ENCODE measurements at regions not wholly inside any gene's neighbourhood (a gene's known extent, or its start where the extent isn't known, plus 50 kb on each side); places are given as distances from the start of the nearest gene placed in this dataset.

- no peak for DNase-seq (ENCODE audit: low read depth in 2 of 2)
These were observed 333.9 kb downstream of the METTL15 start for GRCh38 chr11:28442131-28442530.

- no peak for DNase-seq (ENCODE audit: low read depth in 2 of 2)
These were observed 331.2 kb downstream of the METTL15 start for GRCh38 chr11:28439403-28439802.

DNA sequence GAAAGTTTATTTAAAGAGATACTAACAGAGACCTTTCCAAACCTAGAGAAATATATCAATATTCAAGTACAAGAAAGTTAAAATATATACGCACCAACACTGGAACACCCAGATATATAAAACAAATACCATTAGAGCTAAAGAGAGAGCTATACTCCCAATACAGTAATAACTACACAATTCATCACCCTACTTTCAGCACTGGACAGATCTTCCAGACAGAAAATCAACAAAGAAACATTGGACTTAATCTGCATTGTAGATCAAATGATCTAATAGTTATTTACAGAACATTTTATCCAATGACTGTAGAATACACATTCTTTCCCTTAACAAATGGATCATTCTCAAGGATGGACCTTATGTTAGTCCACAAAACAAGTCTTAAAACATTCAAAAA is 311.9 kb downstream of the METTL15 start:
- no peak for DNase-seq (ENCODE audit: low read depth in 2 of 2)

DNA sequence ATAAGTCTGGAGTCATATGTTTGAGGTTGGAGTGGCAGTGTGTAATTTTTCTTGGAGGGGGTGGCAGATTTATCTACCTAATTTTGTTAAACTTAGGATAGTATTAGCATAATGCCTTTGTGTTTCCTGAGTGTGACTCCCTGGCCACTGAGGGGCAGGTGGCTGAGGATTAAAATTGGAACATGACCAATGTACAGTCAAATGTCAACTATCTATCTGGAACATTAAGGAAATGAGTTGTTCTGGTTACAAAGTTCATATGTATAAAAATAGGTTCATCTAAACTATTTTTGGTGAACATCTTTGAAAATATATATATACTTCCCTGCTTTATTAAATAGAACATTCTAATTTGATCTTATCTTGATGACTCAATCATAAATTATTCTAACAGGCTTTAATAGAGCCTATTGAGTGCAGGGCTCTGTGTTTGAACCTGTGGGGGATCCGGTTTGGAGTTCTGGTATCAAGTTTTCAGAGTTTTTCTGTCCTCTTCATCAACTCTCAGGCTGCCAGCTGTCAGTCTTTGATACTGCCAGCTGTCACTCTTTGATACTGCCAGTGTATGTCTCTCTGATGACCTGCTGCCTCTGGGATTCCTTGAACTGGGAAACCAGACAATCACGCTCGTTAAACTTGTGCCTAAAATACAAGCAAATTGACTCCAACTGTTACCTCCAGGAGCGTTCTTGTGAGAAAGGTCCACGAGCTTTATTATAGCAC is 309.6 kb downstream of the METTL15 start:
- peak in 1 of 2 donors; percentile 25 for DNase-seq (ENCODE audit: low read depth in 2 of 2)

- DNase-seq (ENCODE audit: low read depth in 2 of 2) = no peak
These were observed 303.8 kb downstream of the METTL15 start for GRCh38 chr11:28412029-28412428.

DNA sequence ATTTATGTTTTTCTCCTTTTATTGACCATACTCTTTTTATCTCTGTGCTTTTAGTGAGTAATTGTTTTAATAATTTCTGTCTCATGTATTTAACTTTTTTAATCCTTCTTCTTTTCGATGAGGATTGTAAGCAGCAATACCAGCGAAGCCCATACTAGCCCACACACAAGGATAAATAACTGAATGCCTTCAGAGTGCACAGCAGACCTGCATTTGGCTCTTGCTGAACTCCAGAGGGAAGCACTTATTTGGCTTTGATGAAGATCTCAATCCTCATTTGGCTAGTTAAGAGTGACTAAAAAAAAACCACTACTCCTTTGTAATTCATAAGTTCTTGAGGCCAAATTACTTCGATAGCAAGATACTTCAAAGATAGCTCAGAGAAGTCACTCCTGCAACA is 293.3 kb downstream of the METTL15 start:
- no peak for DNase-seq (ENCODE audit: low read depth in 2 of 2)

GRCh38 chr11:28400331-28401100 is 292.3 kb downstream of the METTL15 start:
- DNase-seq (ENCODE audit: low read depth in 2 of 2) = peak in 1 of 2 donors; percentile 64

GRCh38 chr11:28393348-28393747 is 285.2 kb downstream of the METTL15 start:
- no peak for DNase-seq (ENCODE audit: low read depth in 2 of 2)

DNA sequence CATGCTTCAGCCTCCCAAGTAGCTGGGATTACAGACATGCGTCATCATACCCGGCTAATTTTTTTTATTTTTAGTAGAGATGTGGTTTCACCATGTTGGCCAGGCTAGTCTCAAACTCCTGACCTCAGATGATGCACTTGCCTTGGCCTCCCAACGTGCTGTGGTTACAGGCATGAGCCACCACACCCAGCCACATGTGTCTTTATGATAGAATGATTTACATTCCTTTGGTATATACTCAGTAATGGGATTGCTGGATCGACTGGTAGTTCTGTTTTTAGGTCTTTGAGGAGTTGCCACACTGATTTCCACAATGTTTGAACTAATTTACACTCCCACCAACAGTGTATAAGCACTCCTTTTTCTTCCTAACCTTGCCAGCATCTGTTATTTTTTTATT is 276.2 kb downstream of the METTL15 start:
- peak in 1 of 2 donors; percentile 4 for DNase-seq (ENCODE audit: low read depth in 2 of 2)

- DNase-seq (ENCODE audit: low read depth in 2 of 2) = no peak
These were observed 275.3 kb downstream of the METTL15 start for GRCh38 chr11:28383456-28383855.

Data from lung microvascular endothelial cell (primary cell).